OCI-LY1 (cell line): ENCODE measurements at regions not wholly inside any gene's neighbourhood (a gene's known extent, or its start where the extent isn't known, plus 50 kb on each side); places are given as distances from the start of the nearest gene placed in this dataset.

Source experiments
- H2AFZ ChIP-seq: fragments of 200-600 bp; sonication (generic), shearing (Covaris generic); 2 replicates; pipeline ENCODE4 v1.6.0; 2014; ENCODE audit warnings: antibody characterized with exemption, mild to moderate bottlenecking, low read length
- H3F3A ChIP-seq: fragments of 200-600 bp; sonication (generic), shearing (Covaris generic); 2 replicates; pipeline ENCODE4 v1.6.0; 2014; ENCODE audit warnings: mild to moderate bottlenecking, antibody characterized with exemption, low read length, moderate library complexity; ENCODE audit not compliant: insufficient read depth
- H3K27ac ChIP-seq: fragments of 200-600 bp; sonication (generic); 2 replicates; pipeline ENCODE4 v1.5.1; 2014; ENCODE audit warnings: low read length, mixed run types, mild to moderate bottlenecking, low read depth; ENCODE audit not compliant: poor library complexity, severe bottlenecking
- H3K27me3 ChIP-seq: fragments of 200-600 bp; sonication (generic); 2 replicates; pipeline ENCODE4 v1.6.0; 2014; ENCODE audit warnings: antibody characterized with exemption, mild to moderate bottlenecking, low read length, moderate library complexity; ENCODE audit not compliant: insufficient read depth
- H3K36me3 ChIP-seq: fragments of 200-600 bp; sonication (generic); 2 replicates; pipeline ENCODE4 v1.6.1; 2014; ENCODE audit warnings: mild to moderate bottlenecking, antibody characterized with exemption, low read length, moderate library complexity, mixed read lengths; ENCODE audit not compliant: insufficient read depth
- H3K4me1 ChIP-seq: fragments of 200-600 bp; sonication (generic); 2 replicates; pipeline ENCODE4 v1.5.1; 2014; ENCODE audit warnings: mild to moderate bottlenecking, low read length, moderate library complexity; ENCODE audit not compliant: insufficient read depth, severe bottlenecking
- H3K4me2 ChIP-seq: fragments of 200-600 bp; sonication (generic), shearing (Covaris generic); 2 replicates; pipeline ENCODE4 v1.6.1; 2014; ENCODE audit warnings: low read length
- H3K4me3 ChIP-seq: fragments of 200-600 bp; sonication (generic); 2 replicates; pipeline ENCODE4 v1.5.1; 2014; ENCODE audit warnings: low read length, low read depth, mild to moderate bottlenecking, mixed read lengths; ENCODE audit not compliant: poor library complexity, severe bottlenecking
- H3K79me2 ChIP-seq: fragments of 200-600 bp; shearing (Covaris generic); 2 replicates; pipeline ENCODE4 v1.6.1; 2016; ENCODE audit warnings: mixed run types, low read length, mixed read lengths; ENCODE audit not compliant: insufficient read depth
- H3K9ac ChIP-seq: fragments of 200-600 bp; sonication (generic), shearing (Covaris generic); 2 replicates; pipeline ENCODE4 v1.6.1; 2014; ENCODE audit warnings: mild to moderate bottlenecking, low read length, mixed read lengths
- H3K9me2 ChIP-seq: fragments of 200-600 bp; sonication (generic), shearing (Covaris generic); 2 replicates; pipeline ENCODE4 v1.6.1; 2014; ENCODE audit warnings: low read depth, mild to moderate bottlenecking, low read length, mixed read lengths
- H3K9me3 ChIP-seq: fragments of 200-600 bp; shearing (Covaris generic); 2 replicates; pipeline ENCODE4 v1.6.1; 2014; ENCODE audit warnings: low read length, mixed read lengths
- H4K20me1 ChIP-seq: fragments of 200-600 bp; sonication (generic), shearing (Covaris generic); 2 replicates; pipeline ENCODE4 v1.6.0; 2016; ENCODE audit warnings: mild to moderate bottlenecking, low read length; ENCODE audit not compliant: insufficient read depth
- EZH2 ChIP-seq: fragments of 200-600 bp; sonication (generic), shearing (Covaris generic); IDR thresholded peaks from 2 replicates; pipeline ENCODE4 v1.8.0; 2017; ENCODE audit warnings: borderline replicate concordance, mixed run types, mild to moderate bottlenecking, antibody characterized with exemption, low read length, moderate library complexity, mixed read lengths
- TF ChIP-seq, protein P1 (sequence below): fragments of 200-600 bp; sonication (generic), shearing (Covaris generic); IDR thresholded peaks from 2 replicates; pipeline ENCODE4 v1.5.1; 2017; ENCODE audit warnings: mild to moderate bottlenecking, antibody characterized with exemption, low read length, moderate library complexity, mixed read lengths

DNA sequence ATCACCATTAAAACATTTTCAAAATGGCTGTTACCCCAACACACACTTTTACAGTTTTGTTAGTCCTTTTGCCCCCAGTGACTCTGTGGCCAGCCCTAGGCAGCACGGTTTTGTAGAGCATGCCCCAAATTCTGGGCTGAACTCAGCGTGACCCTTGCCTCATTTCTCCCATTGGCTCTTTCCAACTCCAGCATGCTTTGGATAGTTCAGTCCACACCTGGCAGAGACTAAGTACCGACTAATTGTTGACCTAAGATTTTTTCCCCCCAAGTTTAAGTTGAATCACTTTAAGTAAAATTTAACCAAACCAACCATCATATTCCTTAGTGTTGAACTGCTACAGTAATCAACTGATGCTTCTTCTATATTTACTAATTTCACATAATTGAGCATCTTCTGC lies 62.4 kb upstream of the LRRC8B start:
- TF ChIP-seq, protein P1, sequence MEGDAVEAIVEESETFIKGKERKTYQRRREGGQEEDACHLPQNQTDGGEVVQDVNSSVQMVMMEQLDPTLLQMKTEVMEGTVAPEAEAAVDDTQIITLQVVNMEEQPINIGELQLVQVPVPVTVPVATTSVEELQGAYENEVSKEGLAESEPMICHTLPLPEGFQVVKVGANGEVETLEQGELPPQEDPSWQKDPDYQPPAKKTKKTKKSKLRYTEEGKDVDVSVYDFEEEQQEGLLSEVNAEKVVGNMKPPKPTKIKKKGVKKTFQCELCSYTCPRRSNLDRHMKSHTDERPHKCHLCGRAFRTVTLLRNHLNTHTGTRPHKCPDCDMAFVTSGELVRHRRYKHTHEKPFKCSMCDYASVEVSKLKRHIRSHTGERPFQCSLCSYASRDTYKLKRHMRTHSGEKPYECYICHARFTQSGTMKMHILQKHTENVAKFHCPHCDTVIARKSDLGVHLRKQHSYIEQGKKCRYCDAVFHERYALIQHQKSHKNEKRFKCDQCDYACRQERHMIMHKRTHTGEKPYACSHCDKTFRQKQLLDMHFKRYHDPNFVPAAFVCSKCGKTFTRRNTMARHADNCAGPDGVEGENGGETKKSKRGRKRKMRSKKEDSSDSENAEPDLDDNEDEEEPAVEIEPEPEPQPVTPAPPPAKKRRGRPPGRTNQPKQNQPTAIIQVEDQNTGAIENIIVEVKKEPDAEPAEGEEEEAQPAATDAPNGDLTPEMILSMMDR, result no peak
- no peak for TF ChIP-seq EZH2
- H3K79me2 ChIP-seq, result no peaks in the 10 kb centered on the region
- H3K4me3 ChIP-seq, result no peak overlapping the region
- no peak overlapping the region for H2AFZ ChIP-seq
- H4K20me1 ChIP-seq, result no peaks in the 10 kb centered on the region
- H3K9me2 ChIP-seq, result no peaks in the 10 kb centered on the region
- H3K36me3 ChIP-seq, result no peaks in the 10 kb centered on the region
- H3K4me2 ChIP-seq, result no peak overlapping the region
- H3K9me3 ChIP-seq, result no peaks in the 10 kb centered on the region
- no peak overlapping the region for H3K9ac ChIP-seq
- H3F3A ChIP-seq, result peaks cover 3% of the 10 kb centered on the region; the same call in 1 of the 2 replicates
- no peaks in the 10 kb centered on the region for H3K27me3 ChIP-seq
- H3K4me1 ChIP-seq, result no peaks in the 10 kb centered on the region
- no peak overlapping the region for H3K27ac ChIP-seq

DNA sequence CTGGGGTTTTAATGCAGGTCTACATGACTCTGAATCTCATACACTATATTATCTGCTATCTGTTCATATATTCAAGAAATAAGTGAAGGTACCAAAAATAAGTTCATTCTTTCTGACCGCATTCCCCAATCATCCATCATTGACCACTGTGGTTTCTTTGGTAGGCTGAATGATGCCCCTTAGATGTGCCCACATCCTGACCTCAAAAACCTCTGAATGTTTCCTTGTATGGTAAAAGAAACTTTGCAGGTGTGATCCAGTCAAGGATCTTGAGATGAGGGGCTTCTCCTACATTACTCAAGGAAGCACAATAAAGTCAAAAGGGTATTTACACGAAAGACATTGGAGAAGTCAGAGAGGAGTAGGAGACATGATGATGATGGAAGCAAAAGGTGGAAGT lies 60.6 kb upstream of the LRRC8B start:
- H3K9ac ChIP-seq, result no peak overlapping the region
- H3K9me3 ChIP-seq, result no peaks in the 10 kb centered on the region
- no peaks in the 10 kb centered on the region for H3K36me3 ChIP-seq
- no peaks in the 10 kb centered on the region for H3K9me2 ChIP-seq
- H4K20me1 ChIP-seq, result no peaks in the 10 kb centered on the region
- no peak overlapping the region for H3K27ac ChIP-seq
- H3K4me2 ChIP-seq, result no peak overlapping the region
- H3F3A ChIP-seq, result no peaks in the 10 kb centered on the region
- H3K4me1 ChIP-seq, result no peaks in the 10 kb centered on the region
- no peak for TF ChIP-seq EZH2
- TF ChIP-seq, protein P1, result no peak
- H3K4me3 ChIP-seq, result no peak overlapping the region
- H2AFZ ChIP-seq, result no peak overlapping the region
- no peaks in the 10 kb centered on the region for H3K27me3 ChIP-seq
- H3K79me2 ChIP-seq, result no peaks in the 10 kb centered on the region

DNA sequence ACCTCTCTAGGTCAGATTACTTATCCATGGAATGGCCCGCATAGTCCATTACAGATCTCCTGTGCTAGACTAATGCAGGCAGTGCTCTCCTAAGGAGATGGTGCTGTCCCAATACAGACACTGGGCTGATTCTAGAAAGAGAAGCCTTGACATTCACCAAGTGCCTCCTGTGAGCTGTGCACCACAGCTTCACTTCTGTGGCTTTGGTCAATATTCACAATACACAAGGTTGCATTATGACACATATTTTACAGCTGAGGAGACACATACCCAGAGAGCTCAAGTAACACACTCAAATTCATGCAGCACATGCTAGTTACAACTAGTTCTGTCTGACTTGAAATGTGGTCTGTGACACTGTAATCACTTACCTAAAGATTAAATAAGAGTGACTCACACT lies 59.4 kb upstream of the LRRC8B start:
- Histone ChIP-seq H3K4me2 (no peak overlapping the region), H3K27ac (no peak overlapping the region)

More for the DNA sequence above, 59.4 kb upstream of the LRRC8B start:
- TF ChIP-seq, protein P1, result no peak
- no peak for TF ChIP-seq EZH2
- no peaks in the 10 kb centered on the region for H3K79me2 ChIP-seq
- no peaks in the 10 kb centered on the region for H3F3A ChIP-seq
- no peaks in the 10 kb centered on the region for H3K36me3 ChIP-seq
- H4K20me1 ChIP-seq, result no peaks in the 10 kb centered on the region
- no peak overlapping the region for H3K4me3 ChIP-seq
- H3K27me3 ChIP-seq, result no peaks in the 10 kb centered on the region
- H3K9me3 ChIP-seq, result no peaks in the 10 kb centered on the region
- no peaks in the 10 kb centered on the region for H3K9me2 ChIP-seq
- no peaks in the 10 kb centered on the region for H3K4me1 ChIP-seq
- no peak overlapping the region for H2AFZ ChIP-seq
- no peak overlapping the region for H3K9ac ChIP-seq
